ENCODE measurements at regions not wholly inside any gene's neighbourhood (a gene's known extent, or its start where the extent isn't known, plus 50 kb on each side); places are given as distances from the start of the nearest gene placed in this dataset.
"Not testable (repeated sequence)": the region's sequence is repeated elsewhere in the genome, so short reads cannot be mapped to it uniquely, and the experiment has no call there.

GRCh38 chr15:24292837-24293236 lies 382.7 kb upstream of the NPAP1 start:
- Histone ChIP-seq H3K9me3 (ENCODE audit: low read depth) (no peaks in the 10 kb centered on the region), H3K4me3 (no peak overlapping the region), H3K4me1 (ENCODE audit: low read depth) (no peaks in the 10 kb centered on the region), H3K36me3 (no peaks in the 10 kb centered on the region), H3K27me3 (no peaks in the 10 kb centered on the region), H3K27ac (no peak overlapping the region)
- DNase-seq (ENCODE audit: low read depth in 1 of 2, low spot score in 1 of 2) = no peak
- TF ChIP-seq, protein P1, sequence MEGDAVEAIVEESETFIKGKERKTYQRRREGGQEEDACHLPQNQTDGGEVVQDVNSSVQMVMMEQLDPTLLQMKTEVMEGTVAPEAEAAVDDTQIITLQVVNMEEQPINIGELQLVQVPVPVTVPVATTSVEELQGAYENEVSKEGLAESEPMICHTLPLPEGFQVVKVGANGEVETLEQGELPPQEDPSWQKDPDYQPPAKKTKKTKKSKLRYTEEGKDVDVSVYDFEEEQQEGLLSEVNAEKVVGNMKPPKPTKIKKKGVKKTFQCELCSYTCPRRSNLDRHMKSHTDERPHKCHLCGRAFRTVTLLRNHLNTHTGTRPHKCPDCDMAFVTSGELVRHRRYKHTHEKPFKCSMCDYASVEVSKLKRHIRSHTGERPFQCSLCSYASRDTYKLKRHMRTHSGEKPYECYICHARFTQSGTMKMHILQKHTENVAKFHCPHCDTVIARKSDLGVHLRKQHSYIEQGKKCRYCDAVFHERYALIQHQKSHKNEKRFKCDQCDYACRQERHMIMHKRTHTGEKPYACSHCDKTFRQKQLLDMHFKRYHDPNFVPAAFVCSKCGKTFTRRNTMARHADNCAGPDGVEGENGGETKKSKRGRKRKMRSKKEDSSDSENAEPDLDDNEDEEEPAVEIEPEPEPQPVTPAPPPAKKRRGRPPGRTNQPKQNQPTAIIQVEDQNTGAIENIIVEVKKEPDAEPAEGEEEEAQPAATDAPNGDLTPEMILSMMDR (IDR thresholded peaks at IDR 0.05; ENCODE audit: low read depth, low read length) = no peak

DNA sequence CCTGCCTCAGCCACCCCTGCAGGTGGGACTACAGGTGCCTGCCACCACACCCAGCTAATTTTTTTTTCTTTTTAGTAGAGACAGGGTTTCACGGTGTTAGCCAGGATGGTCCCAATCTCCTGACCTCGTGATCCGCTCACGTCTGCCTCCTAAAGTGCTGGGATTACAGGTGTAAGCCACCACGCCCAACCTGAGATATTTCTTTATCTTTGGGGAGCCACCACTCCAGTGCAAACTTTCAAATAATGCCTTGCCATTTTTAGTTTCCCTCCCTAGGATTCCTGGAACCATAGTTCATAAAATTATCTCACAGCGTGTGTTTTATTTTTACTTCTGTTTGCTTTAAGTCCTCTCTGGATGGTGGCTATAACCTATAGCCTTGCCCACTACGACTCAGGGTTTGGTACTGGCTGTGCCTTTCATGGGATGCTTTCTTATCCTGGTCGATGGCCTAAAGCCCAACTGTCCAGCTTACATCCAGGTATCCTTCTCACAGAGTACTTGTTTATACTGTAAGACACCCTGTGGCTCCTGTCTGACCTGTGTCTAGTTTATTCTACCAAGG lies 374.7 kb upstream of the NPAP1 start:
- not testable (repeated sequence) for H3K4me1 ChIP-seq (ENCODE audit: low read depth); H3K36me3 ChIP-seq; H3K27me3 ChIP-seq; H3K9me3 ChIP-seq (ENCODE audit: low read depth); DNase-seq (ENCODE audit: low read depth in 1 of 2, low spot score in 1 of 2); H3K4me3 ChIP-seq; H3K27ac ChIP-seq

- not testable (repeated sequence) for H3K27me3 ChIP-seq; DNase-seq (ENCODE audit: low read depth in 1 of 2, low spot score in 1 of 2); H3K27ac ChIP-seq; H3K9me3 ChIP-seq (ENCODE audit: low read depth); H3K4me3 ChIP-seq; H3K36me3 ChIP-seq; H3K4me1 ChIP-seq (ENCODE audit: low read depth)
These were observed 373.6 kb upstream of the NPAP1 start for GRCh38 chr15:24301999-24302398.

GRCh38 chr15:24304747-24305146 lies 370.8 kb upstream of the NPAP1 start:
- not testable (repeated sequence) for H3K9me3 ChIP-seq (ENCODE audit: low read depth); DNase-seq (ENCODE audit: low read depth in 1 of 2, low spot score in 1 of 2); H3K36me3 ChIP-seq; H3K27me3 ChIP-seq; H3K4me3 ChIP-seq; H3K27ac ChIP-seq; H3K4me1 ChIP-seq (ENCODE audit: low read depth)

DNA sequence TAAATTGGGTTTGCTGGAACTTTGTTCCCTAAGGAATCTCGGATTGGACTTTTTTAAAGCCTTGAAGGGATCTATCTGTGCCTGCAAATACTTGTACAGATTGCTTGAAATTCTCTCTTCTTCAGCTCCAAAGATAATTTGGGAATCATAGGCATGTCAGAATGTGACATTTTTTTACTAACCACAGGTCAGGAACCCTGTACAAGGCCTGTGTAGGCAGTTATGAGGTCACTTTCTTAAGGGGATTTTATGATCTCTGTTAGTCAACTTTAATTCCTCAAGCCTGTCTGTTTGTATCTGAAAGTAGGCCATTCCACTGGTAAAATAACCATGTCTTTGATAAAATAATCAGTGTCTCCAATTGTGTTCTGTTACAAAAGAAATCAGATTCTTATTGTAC lies 369.9 kb upstream of the NPAP1 start:
- not testable (repeated sequence) for H3K27me3 ChIP-seq; H3K4me1 ChIP-seq (ENCODE audit: low read depth); H3K4me3 ChIP-seq; H3K36me3 ChIP-seq; H3K9me3 ChIP-seq (ENCODE audit: low read depth); DNase-seq (ENCODE audit: low read depth in 1 of 2, low spot score in 1 of 2); H3K27ac ChIP-seq

GRCh38 chr15:24309700-24310099 lies 365.9 kb upstream of the NPAP1 start:
- H3K27ac ChIP-seq; H3K9me3 ChIP-seq (ENCODE audit: low read depth); DNase-seq (ENCODE audit: low read depth in 1 of 2, low spot score in 1 of 2); H3K4me1 ChIP-seq (ENCODE audit: low read depth); H3K36me3 ChIP-seq; H3K4me3 ChIP-seq; H3K27me3 ChIP-seq: not testable (repeated sequence)

- not testable (repeated sequence) for H3K27ac ChIP-seq; H3K4me1 ChIP-seq (ENCODE audit: low read depth); H3K9me3 ChIP-seq (ENCODE audit: low read depth); H3K4me3 ChIP-seq; DNase-seq (ENCODE audit: low read depth in 1 of 2, low spot score in 1 of 2); H3K27me3 ChIP-seq; H3K36me3 ChIP-seq
These were observed 363.9 kb upstream of the NPAP1 start for GRCh38 chr15:24311692-24312091.

DNA sequence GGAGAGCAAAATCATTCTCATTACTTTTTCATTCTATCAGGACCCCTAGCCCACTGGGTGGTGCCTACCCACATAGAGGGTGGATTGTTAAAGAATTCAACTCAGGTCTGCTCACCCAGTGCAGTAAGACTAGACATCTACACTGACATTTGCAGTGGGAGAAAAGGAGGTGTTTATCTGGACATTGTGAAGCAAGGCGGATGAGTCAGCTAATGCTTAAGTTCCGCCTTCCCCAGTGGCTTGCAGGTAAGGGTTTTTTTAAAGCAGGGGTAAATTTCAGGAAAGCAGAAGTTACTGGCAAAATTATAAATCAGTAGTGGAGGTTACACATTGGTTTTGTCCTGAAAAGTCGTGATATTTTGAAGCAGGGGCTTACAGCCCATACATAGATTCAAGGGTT lies 359.2 kb upstream of the NPAP1 start:
- H3K9me3 ChIP-seq (ENCODE audit: low read depth); H3K4me3 ChIP-seq; H3K36me3 ChIP-seq; H3K27me3 ChIP-seq; H3K4me1 ChIP-seq (ENCODE audit: low read depth); DNase-seq (ENCODE audit: low read depth in 1 of 2, low spot score in 1 of 2); H3K27ac ChIP-seq: not testable (repeated sequence)

DNA sequence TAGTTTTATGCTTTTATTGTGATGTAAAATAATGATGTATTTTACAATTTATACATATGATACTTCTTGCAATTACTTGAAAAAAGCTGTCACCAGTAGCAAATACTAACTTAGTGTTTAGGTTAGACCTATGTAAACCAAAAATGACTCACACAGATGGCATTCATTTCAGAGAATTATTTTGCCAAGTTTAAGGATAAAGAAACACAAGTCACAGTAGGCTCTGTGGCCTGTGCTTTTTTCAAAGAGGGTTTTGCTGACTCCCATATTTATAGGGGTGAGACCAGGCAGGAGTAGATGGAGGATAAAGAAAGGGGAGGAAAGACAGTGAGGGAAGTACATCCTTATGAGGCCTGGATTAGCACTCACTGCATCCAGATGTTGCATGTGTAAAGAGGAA lies 356.6 kb upstream of the NPAP1 start:
- H3K4me1 ChIP-seq (ENCODE audit: low read depth) = no peaks in the 10 kb centered on the region
- no peak overlapping the region for H3K4me3 ChIP-seq
- no peaks in the 10 kb centered on the region for H3K27me3 ChIP-seq
- TF ChIP-seq, protein P1 (IDR thresholded peaks at IDR 0.05; ENCODE audit: low read depth, low read length) = no peak
- no peaks in the 10 kb centered on the region for H3K9me3 ChIP-seq (ENCODE audit: low read depth)
- H3K36me3 ChIP-seq = no peaks in the 10 kb centered on the region
- no peak for DNase-seq (ENCODE audit: low read depth in 1 of 2, low spot score in 1 of 2)
- H3K27ac ChIP-seq = no peak overlapping the region

- H3K36me3 ChIP-seq; H3K27me3 ChIP-seq; H3K4me3 ChIP-seq; H3K4me1 ChIP-seq (ENCODE audit: low read depth); H3K9me3 ChIP-seq (ENCODE audit: low read depth); H3K27ac ChIP-seq; DNase-seq (ENCODE audit: low read depth in 1 of 2, low spot score in 1 of 2): not testable (repeated sequence)
These were observed 351.5 kb upstream of the NPAP1 start for GRCh38 chr15:24324096-24324495.

- peak in 1 of 2 donors; percentile 19 for DNase-seq (ENCODE audit: low read depth in 1 of 2, low spot score in 1 of 2)
- H3K27me3 ChIP-seq = not testable (repeated sequence)
These were observed 349.1 kb upstream of the NPAP1 start for GRCh38 chr15:24326513-24326912.

DNA sequence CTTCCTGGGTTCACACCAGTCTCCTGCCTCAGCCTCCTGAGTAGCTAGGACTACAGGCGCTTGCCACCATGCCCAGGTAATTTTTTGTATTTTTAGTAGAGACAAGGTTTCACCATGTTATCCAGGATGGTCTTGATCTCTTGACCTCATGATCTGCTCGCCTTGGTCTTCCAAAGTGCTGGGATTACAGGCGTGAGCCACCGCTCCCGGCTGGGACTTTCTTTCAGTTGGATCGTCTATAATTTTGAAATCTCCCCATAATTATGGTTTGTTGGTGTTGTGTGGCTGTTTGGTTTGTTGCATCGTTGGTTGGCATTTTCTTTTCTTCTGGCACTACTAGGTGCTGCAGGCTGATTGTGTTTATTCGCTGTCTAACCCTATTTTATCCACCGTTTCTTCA lies 343.6 kb upstream of the NPAP1 start:
- DNase-seq (ENCODE audit: low read depth in 1 of 2, low spot score in 1 of 2); H3K27me3 ChIP-seq; H3K4me3 ChIP-seq; H3K27ac ChIP-seq; H3K4me1 ChIP-seq (ENCODE audit: low read depth); H3K9me3 ChIP-seq (ENCODE audit: low read depth); H3K36me3 ChIP-seq: not testable (repeated sequence)

More at GRCh38 chr15:24326513-24326912, 349.1 kb upstream of the NPAP1 start:
- not testable (repeated sequence) for H3K27ac ChIP-seq; H3K4me1 ChIP-seq (ENCODE audit: low read depth); H3K9me3 ChIP-seq (ENCODE audit: low read depth); H3K36me3 ChIP-seq; H3K4me3 ChIP-seq

- not testable (repeated sequence) for H3K27me3 ChIP-seq; H3K4me1 ChIP-seq (ENCODE audit: low read depth); DNase-seq (ENCODE audit: low read depth in 1 of 2, low spot score in 1 of 2); H3K27ac ChIP-seq; H3K4me3 ChIP-seq; H3K9me3 ChIP-seq (ENCODE audit: low read depth); H3K36me3 ChIP-seq
These were observed 333.7 kb upstream of the NPAP1 start for GRCh38 chr15:24341876-24342275.
